K562 (cell line): ENCODE measurements at regions not wholly inside any gene's neighbourhood (a gene's known extent, or its start where the extent isn't known, plus 50 kb on each side); places are given as distances from the start of the nearest gene placed in this dataset.

Source experiments
- ATAC-seq: fragments of 200-7000 bp; cut with Tn5 transposase; 3 replicates; pipeline ENCODE4 v1.9.1; 2020; ENCODE audit warnings: moderate library complexity
- BruUV-seq: library from RNA; stranded (reverse); fragments of 400-500 nt; replicated peaks from 2 replicates; lab custom pipeline; 2021; lab: Mats Ljungman, UMichigan
- CTCF ChIA-PET: fragments of 300-600 bp; formaldehyde crosslinking; extraction: SDS; loops from one replicate; lab custom pipeline; 2021; ENCODE audit warnings: low intra/inter-chr PET ratio; lab: Yijun Ruan, JAX
- POLR2A ChIA-PET: fragments of 300-600, 350-650 bp; sonication (Branson Sonifier 250); formaldehyde crosslinking; extraction: SDS; loops from one replicate; lab custom pipeline; 2021; ENCODE audit warnings: antibody characterized with exemption, inconsistent platforms; lab: Yijun Ruan, JAX
- DNase-seq, 4 experiments: peaks; one replicate each; pipeline versions ENCODE4 v3.0.0 to v3.0.0-alpha.2; 2011 to 2018; ENCODE audit warnings: low spot score in 3 of 4, mixed read lengths in 3 of 4; ENCODE audit errors: extremely low read depth in 1 of 4
- FAIRE-seq: peaks from 2 replicates; lab custom pipeline; 2011; peaks lifted over from hg19 to GRCh38; lab: Jason Lieb, UNC
- H2AFZ ChIP-seq: 2 replicates; pipeline ENCODE4 v1.6.0; 2011; ENCODE audit warnings: low read depth, low read length, control low read depth, inconsistent platforms
- H3K27ac ChIP-seq: fragments of 200-600 bp; 3 replicates; pipeline ENCODE4 v1.8.0; 2011; ENCODE audit warnings: low read depth, mild to moderate bottlenecking, control low read depth, inconsistent platforms, low read length, moderate library complexity, mixed read lengths; ENCODE audit errors: extremely low read depth
- H3K27me3 ChIP-seq, 2 experiments: fragments of 300-600 bp in 1 of 2; 2 replicates in 1 of 2; 3 replicates in 1 of 2; pipeline versions ENCODE4 v1.6.0 to v1.8.0; 2011; ENCODE audit warnings: inconsistent platforms in 2 of 2, low read length in 2 of 2, mild to moderate bottlenecking in 1 of 2, mixed read lengths in 1 of 2, moderate library complexity in 1 of 2; ENCODE audit not compliant: control insufficient read depth in 2 of 2, insufficient read depth in 2 of 2
- H3K36me3 ChIP-seq: fragments of 300-600 bp; 3 replicates; pipeline ENCODE4 v1.8.0; 2011; ENCODE audit warnings: mild to moderate bottlenecking, low read length, inconsistent platforms; ENCODE audit not compliant: control insufficient read depth, insufficient read depth
- H3K4me1 ChIP-seq, 2 experiments: fragments of 200-600 bp in 1 of 2; replicated peaks in 1 of 2; 2 replicates in 1 of 2; 3 replicates in 1 of 2; pipeline versions ENCODE4 v1.5.1 to v1.8.0; 2011; ENCODE audit warnings: inconsistent platforms in 2 of 2, low read length in 2 of 2, mild to moderate bottlenecking in 1 of 2, mixed read lengths in 1 of 2, moderate library complexity in 1 of 2; ENCODE audit not compliant: control insufficient read depth in 2 of 2, insufficient read depth in 2 of 2
- H3K4me2 ChIP-seq: 2 replicates; pipeline ENCODE4 v1.6.1; 2011; ENCODE audit warnings: low read length, control low read depth, inconsistent platforms, mixed read lengths; ENCODE audit not compliant: insufficient read depth
- H3K4me3 ChIP-seq: fragments of 200-600 bp; sonication (generic), shearing (Covaris generic); 2 replicates; pipeline ENCODE4 v1.5.1; 2016; ENCODE audit warnings: control low read depth, inconsistent platforms
- H3K79me2 ChIP-seq: fragments of 200-600 bp; 3 replicates; pipeline ENCODE4 v1.8.0; 2011; ENCODE audit warnings: low read length, inconsistent platforms; ENCODE audit not compliant: control insufficient read depth, insufficient read depth
- H3K9ac ChIP-seq, 2 experiments: 2 replicates each; pipeline versions ENCODE4 v1.6.0 to v1.6.1; 2011; ENCODE audit warnings: low read depth in 2 of 2, low read length in 2 of 2, control low read depth in 1 of 2, inconsistent platforms in 1 of 2, mild to moderate bottlenecking in 1 of 2, mixed read lengths in 1 of 2; ENCODE audit not compliant: insufficient read depth in 1 of 2
- H3K9me1 ChIP-seq: one replicate; pipeline ENCODE4 v1.6.0; 2011; ENCODE audit warnings: inconsistent platforms, mild to moderate bottlenecking, low read length, moderate library complexity; ENCODE audit not compliant: control insufficient read depth, insufficient read depth
- H3K9me3 ChIP-seq: replicated peaks from 2 replicates; pipeline ENCODE4 v1.5.1; 2011; ENCODE audit warnings: low read depth, low read length, inconsistent platforms; ENCODE audit not compliant: control insufficient read depth, insufficient read depth
- H4K20me1 ChIP-seq: replicated peaks from 2 replicates; pipeline ENCODE4 v1.6.1; 2011; ENCODE audit warnings: low read length, inconsistent platforms, mixed read lengths; ENCODE audit not compliant: control insufficient read depth, insufficient read depth
- BRD4 ChIP-seq: fragments of 200-600 bp; sonication (generic); IDR thresholded peaks from 2 replicates; pipeline ENCODE4 v1.6.1; 2017; ENCODE audit warnings: inconsistent platforms
- CEBPB ChIP-seq: fragments of 450-650 bp; IDR thresholded peaks from 2 replicates; pipeline ENCODE4 v1.6.1; 2016; ENCODE audit warnings: missing genetic modification characterization, missing compliant biosample characterization
- CREB1 ChIP-seq, 2 experiments: sonication (generic) in 1 of 2; formaldehyde crosslinking in 1 of 2; IDR thresholded peaks; 2 replicates each; pipeline versions ENCODE4 v1.6.1 to v1.8.0; 2012 to 2022; ENCODE audit warnings: inconsistent platforms in 1 of 2, mild to moderate bottlenecking in 1 of 2, missing genetic modification reagents in 1 of 2, moderate library complexity in 1 of 2
- DMBX1 ChIP-seq: fragments of 250-450 bp; sonication (Bioruptor Pico); IDR thresholded peaks from 2 replicates; pipeline ENCODE4 v1.8.0; 2022; ENCODE audit warnings: inconsistent platforms, mild to moderate bottlenecking, moderate library complexity, borderline replicate concordance
- FOXA1 ChIP-seq: fragments of 450-650 bp; IDR thresholded peaks from 2 replicates; pipeline ENCODE4 v1.6.1; 2016; ENCODE audit warnings: mild to moderate bottlenecking, borderline replicate concordance
- FOXP1 ChIP-seq: sonication (generic); formaldehyde crosslinking; IDR thresholded peaks from 2 replicates; pipeline ENCODE4 v1.8.0; 2022; ENCODE audit warnings: mild to moderate bottlenecking, missing genetic modification reagents
- HNRNPUL1 ChIP-seq: fragments of 200-400 bp; formaldehyde crosslinking; IDR thresholded peaks from 2 replicates; pipeline ENCODE4 v1.6.1; 2017; ENCODE audit warnings: low read length
- NEUROD1 ChIP-seq: fragments of 150-350 bp; IDR thresholded peaks from 2 replicates; pipeline ENCODE4 v1.6.1; 2014; ENCODE audit warnings: borderline replicate concordance, low read length, low read depth; ENCODE audit not compliant: partially characterized antibody
- NR2C2 ChIP-seq, 2 experiments: fragments of 200-800 bp in 1 of 2; sonication (Bioruptor generic) in 1 of 2; sonication (generic) in 1 of 2; formaldehyde crosslinking in 1 of 2; IDR thresholded peaks; 2 replicates each; pipeline versions ENCODE4 v1.6.1 to v1.8.0; 2016 to 2022; ENCODE audit warnings: mild to moderate bottlenecking in 1 of 2, missing compliant biosample characterization in 1 of 2, missing genetic modification characterization in 1 of 2, missing genetic modification reagents in 1 of 2
- ZNF75A ChIP-seq: fragments of 450-650 bp; formaldehyde crosslinking; IDR thresholded peaks from 2 replicates; pipeline ENCODE4 v1.4.0; 2020; ENCODE audit warnings: mild to moderate bottlenecking
- ZNF79 ChIP-seq: fragments of 250-450 bp; sonication (Bioruptor Pico); IDR thresholded peaks from 2 replicates; pipeline ENCODE4 v1.4.0; 2020; ENCODE audit warnings: low read depth, mild to moderate bottlenecking, moderate library complexity
- WGBS: fragments of 100-300 bp; shearing (Covaris generic); methylation state at CpG from one replicate; pipeline ENCODE4 v1.1.6; 2016; ENCODE audit warnings: low coverage, mixed read lengths; ENCODE audit not compliant: insufficient coverage; ENCODE audit errors: missing lambda C conversion rate; 5-methylcytosine and 5-hydroxymethylcytosine counted together
- in situ Hi-C: fragments of 300-500 bp; cut with MboI; formaldehyde crosslinking; loops from 4 replicates; pipeline ENCODE4 v1.15.0; 2018; ENCODE audit warnings: inconsistent platforms, mixed read lengths
- intact Hi-C: fragments of 100-400 bp; cut with micrococcal nuclease; formaldehyde crosslinking; loops from 2 replicates; pipeline ENCODE4 v1.14.2; 2022
- TF ChIP-seq, protein P1 (sequence below), 2 experiments: fragments of 450-650 bp; IDR thresholded peaks; 2 replicates each; pipeline ENCODE4 v1.6.1; 2016
- TF ChIP-seq, protein P2 (sequence below): sonication (generic); formaldehyde crosslinking; IDR thresholded peaks from 2 replicates; pipeline ENCODE4 v1.9.0; 2022; ENCODE audit warnings: mild to moderate bottlenecking, missing genetic modification reagents
- TF ChIP-seq, protein P3 (sequence below): sonication (generic); formaldehyde crosslinking; IDR thresholded peaks from 2 replicates; pipeline ENCODE4 v1.8.0; 2022; ENCODE audit warnings: missing genetic modification reagents, mild to moderate bottlenecking, moderate library complexity, borderline replicate concordance
- TF ChIP-seq, protein P4 (sequence below), 2 experiments: IDR thresholded peaks; 2 replicates each; pipeline ENCODE4 v1.6.1; 2012; ENCODE audit warnings: improper control_type of control experiment in 2 of 2, low read depth in 2 of 2, low read length in 2 of 2, borderline replicate concordance in 1 of 2

DNA sequence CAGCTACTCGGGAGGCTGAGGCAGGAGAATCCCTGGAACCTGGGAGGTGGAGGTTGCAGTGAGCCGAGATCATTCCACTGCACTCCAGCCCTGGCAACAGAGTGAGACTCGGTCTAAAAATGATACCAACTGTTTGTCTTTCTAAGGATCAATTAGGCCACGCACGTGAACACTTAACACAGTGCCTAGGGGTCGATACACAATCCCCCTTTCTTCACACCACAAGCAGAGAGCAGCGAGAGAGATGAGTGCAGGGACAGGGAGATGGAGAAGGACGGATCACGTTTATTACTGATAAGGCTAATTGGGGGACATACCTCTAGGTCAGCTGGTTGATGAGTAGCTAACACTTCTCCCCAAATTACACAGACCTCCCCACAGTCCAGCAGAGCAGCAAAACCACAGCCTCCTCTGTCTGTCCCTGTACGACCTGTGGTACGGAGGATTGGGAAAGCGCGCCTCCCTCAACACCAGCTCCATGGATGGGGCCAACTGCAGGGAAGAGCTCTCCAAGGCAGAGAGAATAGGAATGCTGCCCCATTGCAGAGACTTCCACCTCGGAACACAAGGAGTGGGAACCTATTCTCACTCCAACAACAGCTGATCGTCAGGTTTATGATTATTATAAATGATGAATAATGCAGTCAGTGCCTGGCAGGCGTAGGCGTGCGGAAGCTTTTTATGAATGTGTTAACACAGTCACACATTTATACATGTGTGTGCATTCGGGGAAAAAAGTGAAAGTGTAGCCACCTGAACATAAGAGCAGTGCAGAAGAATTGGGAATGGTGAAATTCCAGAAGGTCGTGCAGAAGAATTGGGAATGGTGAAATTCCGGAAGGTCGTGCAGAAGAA, 155.1 kb downstream of the C16orf95 start:
- POLR2A ChIA-PET = interaction anchor here (0.6 kb wide), 1 partner anchor 167 kb away, joined by 3 read pairs; no protein-coding TSS in a partner anchor
- WGBS = 33% methylated on average over 21 of the region's 22 CpGs
- no peak for FAIRE-seq
- TF ChIP-seq FOXP1 (CRISPR knock-in tag) (0 out of 2 replicates have a peak, but pooled peaks have one; percentile 31), CEBPB (tag) (no peak), DMBX1 (no peak), FOXA1 (no peak), CREB1 (IDR thresholded peaks at IDR 0.05) (no peak), CREB1 (CRISPR knock-in tag; IDR thresholded peaks at IDR 0.05) (no peak), ZNF79 (no peak), HNRNPUL1 (no peak), ZNF75A (no peak), NR2C2 (CRISPR knock-in tag; IDR thresholded peaks at IDR 0.05) (no peak), NR2C2 (tag; IDR thresholded peaks at IDR 0.05) (no peak), BRD4 (no peak), NEUROD1 (no peak)
- TF ChIP-seq, protein P1, sequence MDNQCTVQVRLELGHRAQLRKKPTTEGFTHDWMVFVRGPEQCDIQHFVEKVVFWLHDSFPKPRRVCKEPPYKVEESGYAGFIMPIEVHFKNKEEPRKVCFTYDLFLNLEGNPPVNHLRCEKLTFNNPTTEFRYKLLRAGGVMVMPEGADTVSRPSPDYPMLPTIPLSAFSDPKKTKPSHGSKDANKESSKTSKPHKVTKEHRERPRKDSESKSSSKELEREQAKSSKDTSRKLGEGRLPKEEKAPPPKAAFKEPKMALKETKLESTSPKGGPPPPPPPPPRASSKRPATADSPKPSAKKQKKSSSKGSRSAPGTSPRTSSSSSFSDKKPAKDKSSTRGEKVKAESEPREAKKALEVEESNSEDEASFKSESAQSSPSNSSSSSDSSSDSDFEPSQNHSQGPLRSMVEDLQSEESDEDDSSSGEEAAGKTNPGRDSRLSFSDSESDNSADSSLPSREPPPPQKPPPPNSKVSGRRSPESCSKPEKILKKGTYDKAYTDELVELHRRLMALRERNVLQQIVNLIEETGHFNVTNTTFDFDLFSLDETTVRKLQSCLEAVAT (IDR thresholded peaks at IDR 0.05) = no peak
- TF ChIP-seq, protein P2, sequence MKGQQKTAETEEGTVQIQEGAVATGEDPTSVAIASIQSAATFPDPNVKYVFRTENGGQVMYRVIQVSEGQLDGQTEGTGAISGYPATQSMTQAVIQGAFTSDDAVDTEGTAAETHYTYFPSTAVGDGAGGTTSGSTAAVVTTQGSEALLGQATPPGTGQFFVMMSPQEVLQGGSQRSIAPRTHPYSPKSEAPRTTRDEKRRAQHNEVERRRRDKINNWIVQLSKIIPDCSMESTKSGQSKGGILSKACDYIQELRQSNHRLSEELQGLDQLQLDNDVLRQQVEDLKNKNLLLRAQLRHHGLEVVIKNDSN (CRISPR knock-in tag) = 0 out of 2 replicates have a peak, but pooled peaks have one; percentile 17
- TF ChIP-seq, protein P3, sequence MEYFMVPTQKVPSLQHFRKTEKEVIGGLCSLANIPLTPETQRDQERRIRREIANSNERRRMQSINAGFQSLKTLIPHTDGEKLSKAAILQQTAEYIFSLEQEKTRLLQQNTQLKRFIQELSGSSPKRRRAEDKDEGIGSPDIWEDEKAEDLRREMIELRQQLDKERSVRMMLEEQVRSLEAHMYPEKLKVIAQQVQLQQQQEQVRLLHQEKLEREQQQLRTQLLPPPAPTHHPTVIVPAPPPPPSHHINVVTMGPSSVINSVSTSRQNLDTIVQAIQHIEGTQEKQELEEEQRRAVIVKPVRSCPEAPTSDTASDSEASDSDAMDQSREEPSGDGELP (CRISPR knock-in tag) = peak; percentile 53; the same call in 1 of the 2 replicates
- TF ChIP-seq, protein P4, sequence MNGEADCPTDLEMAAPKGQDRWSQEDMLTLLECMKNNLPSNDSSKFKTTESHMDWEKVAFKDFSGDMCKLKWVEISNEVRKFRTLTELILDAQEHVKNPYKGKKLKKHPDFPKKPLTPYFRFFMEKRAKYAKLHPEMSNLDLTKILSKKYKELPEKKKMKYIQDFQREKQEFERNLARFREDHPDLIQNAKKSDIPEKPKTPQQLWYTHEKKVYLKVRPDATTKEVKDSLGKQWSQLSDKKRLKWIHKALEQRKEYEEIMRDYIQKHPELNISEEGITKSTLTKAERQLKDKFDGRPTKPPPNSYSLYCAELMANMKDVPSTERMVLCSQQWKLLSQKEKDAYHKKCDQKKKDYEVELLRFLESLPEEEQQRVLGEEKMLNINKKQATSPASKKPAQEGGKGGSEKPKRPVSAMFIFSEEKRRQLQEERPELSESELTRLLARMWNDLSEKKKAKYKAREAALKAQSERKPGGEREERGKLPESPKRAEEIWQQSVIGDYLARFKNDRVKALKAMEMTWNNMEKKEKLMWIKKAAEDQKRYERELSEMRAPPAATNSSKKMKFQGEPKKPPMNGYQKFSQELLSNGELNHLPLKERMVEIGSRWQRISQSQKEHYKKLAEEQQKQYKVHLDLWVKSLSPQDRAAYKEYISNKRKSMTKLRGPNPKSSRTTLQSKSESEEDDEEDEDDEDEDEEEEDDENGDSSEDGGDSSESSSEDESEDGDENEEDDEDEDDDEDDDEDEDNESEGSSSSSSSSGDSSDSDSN (IDR thresholded peaks at IDR 0.05; ENCODE audit: borderline replicate concordance in 1 of 2, low read depth in 2 of 2, low read length in 2 of 2) = no peak

More for the DNA sequence above, 155.1 kb downstream of the C16orf95 start:
- no peaks in the 10 kb centered on the region for H3K79me2 ChIP-seq
- CTCF ChIA-PET = no interaction called here
- intact Hi-C loops = no loop called here
- H3K27me3 ChIP-seq = peaks cover 7 to 21% of the 10 kb centered on the region in 2 experiments; a peak in 3 of 5 replicates
- no peaks in the 10 kb centered on the region for H3K36me3 ChIP-seq
- H4K20me1 ChIP-seq = no peaks in the 10 kb centered on the region
- no peak overlapping the region for H3K4me3 ChIP-seq
- H2AFZ ChIP-seq = no peak overlapping the region
- ATAC-seq = no peak
- no peak overlapping the region for H3K9ac ChIP-seq
- no peak overlapping the region for H3K27ac ChIP-seq
- no peaks in the 10 kb centered on the region for H3K9me1 ChIP-seq
- DNase-seq = peak in 1 of 4 experiments; percentile 18
- peaks cover 0 to 5% of the 10 kb centered on the region in 2 experiments; a peak in 3 of 5 replicates for H3K4me1 ChIP-seq
- no TSS peak for BruUV-seq
- in situ Hi-C loops = no loop called here
- H3K4me2 ChIP-seq = no peak overlapping the region
- H3K9me3 ChIP-seq = no peaks in the 10 kb centered on the region; the same call in 1 of the 2 replicates
